Vagina (tissue), 2 donors: ENCODE measurements at regions not wholly inside any gene's neighbourhood (a gene's known extent, or its start where the extent isn't known, plus 50 kb on each side); places are given as distances from the start of the nearest gene placed in this dataset.

ENCODE experiments used
- DNase-seq, 2 donors: peaks; one replicate each; pipeline ENCODE4 v3.0.0-alpha.2; 2017; ENCODE audit errors: extremely low spot score in 2 of 2
- H3K27ac ChIP-seq: fragments of 200-600 bp; sonication (generic); one replicate; pipeline ENCODE4 v1.5.1; 2019
- H3K27me3 ChIP-seq: fragments of 200-600 bp; sonication (generic); one replicate; pipeline ENCODE4 v1.5.1; 2019
- H3K36me3 ChIP-seq, 2 donors: fragments of 200-600 bp; sonication (generic); one replicate each; pipeline ENCODE4 v1.5.1; 2017 to 2019
- H3K4me1 ChIP-seq: fragments of 200-600 bp; sonication (generic); one replicate; pipeline ENCODE4 v1.5.1; 2019
- H3K4me3 ChIP-seq, 2 donors: fragments of 200-600 bp; sonication (generic); 1 replicate in 1 of 2; 2 replicates in 1 of 2; pipeline ENCODE4 v1.5.1; 2016 to 2019
- H3K9me3 ChIP-seq: fragments of 200-600 bp; sonication (generic); one replicate; pipeline ENCODE4 v1.5.1; 2019
- POLR2A ChIP-seq, 2 donors: fragments of 450-650 bp; IDR thresholded peaks; one replicate each; pipeline ENCODE4 v1.6.1; 2017; ENCODE audit warnings: antibody characterized with exemption in 2 of 2, mild to moderate bottlenecking in 2 of 2, moderate library complexity in 2 of 2
- POLR2AphosphoS5 ChIP-seq, 2 donors: sonication (generic); formaldehyde crosslinking; IDR thresholded peaks; one replicate each; pipeline ENCODE4 v1.9.0; 2017; ENCODE audit warnings: antibody characterized with exemption in 2 of 2, mild to moderate bottlenecking in 2 of 2, low read depth in 1 of 2; ENCODE audit not compliant: insufficient read depth in 1 of 2
- intact Hi-C: fragments of 100-400 bp; cut with DNase I; formaldehyde crosslinking; loops from one replicate; pipeline ENCODE4 v1.15.1; 2023
- TF ChIP-seq, protein P1 (sequence below), 3 experiments: fragments of 450-650 bp in 2 of 3; fragments of 200-600 bp in 1 of 3; sonication (generic) in 1 of 3; IDR thresholded peaks; one replicate each; pipeline ENCODE4 v1.5.1; 2017 to 2019; ENCODE audit warnings: antibody characterized with exemption in 3 of 3, mild to moderate bottlenecking in 2 of 3, moderate library complexity in 2 of 3

DNA sequence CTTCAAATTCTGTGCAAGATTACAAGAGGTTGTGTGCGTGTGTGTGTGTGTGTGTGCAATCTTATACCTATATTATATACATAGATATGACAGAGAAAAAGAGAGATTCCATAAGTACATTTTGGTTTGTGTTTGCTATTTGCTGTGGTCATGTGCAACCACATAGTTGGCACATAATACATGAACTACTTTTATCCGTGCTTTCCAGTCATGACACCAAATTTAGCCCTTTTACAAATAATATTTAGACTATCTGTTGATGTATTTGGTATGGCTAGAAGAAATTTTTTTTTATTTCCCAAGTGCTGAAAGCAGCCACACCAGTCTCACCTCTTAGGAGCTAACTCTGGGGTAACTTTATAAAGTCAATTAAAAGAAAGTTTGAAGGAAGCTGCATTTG is 63.5 kb upstream of the EGFR start:
- no peaks in the 10 kb centered on the region for H3K36me3 ChIP-seq
- H3K4me3 ChIP-seq: no peak overlapping the region
- TF ChIP-seq, protein P1, sequence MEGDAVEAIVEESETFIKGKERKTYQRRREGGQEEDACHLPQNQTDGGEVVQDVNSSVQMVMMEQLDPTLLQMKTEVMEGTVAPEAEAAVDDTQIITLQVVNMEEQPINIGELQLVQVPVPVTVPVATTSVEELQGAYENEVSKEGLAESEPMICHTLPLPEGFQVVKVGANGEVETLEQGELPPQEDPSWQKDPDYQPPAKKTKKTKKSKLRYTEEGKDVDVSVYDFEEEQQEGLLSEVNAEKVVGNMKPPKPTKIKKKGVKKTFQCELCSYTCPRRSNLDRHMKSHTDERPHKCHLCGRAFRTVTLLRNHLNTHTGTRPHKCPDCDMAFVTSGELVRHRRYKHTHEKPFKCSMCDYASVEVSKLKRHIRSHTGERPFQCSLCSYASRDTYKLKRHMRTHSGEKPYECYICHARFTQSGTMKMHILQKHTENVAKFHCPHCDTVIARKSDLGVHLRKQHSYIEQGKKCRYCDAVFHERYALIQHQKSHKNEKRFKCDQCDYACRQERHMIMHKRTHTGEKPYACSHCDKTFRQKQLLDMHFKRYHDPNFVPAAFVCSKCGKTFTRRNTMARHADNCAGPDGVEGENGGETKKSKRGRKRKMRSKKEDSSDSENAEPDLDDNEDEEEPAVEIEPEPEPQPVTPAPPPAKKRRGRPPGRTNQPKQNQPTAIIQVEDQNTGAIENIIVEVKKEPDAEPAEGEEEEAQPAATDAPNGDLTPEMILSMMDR (IDR thresholded peaks at IDR 0.05): no peak
- TF ChIP-seq POLR2AphosphoS5 (IDR thresholded peaks at IDR 0.05; ENCODE audit: insufficient read depth in 1 of 2, low read depth in 1 of 2): no peak
- TF ChIP-seq POLR2A (IDR thresholded peaks at IDR 0.05): no peak
- H3K4me1 ChIP-seq: peaks cover 22% of the 10 kb centered on the region
- H3K9me3 ChIP-seq: no peaks in the 10 kb centered on the region
- H3K27me3 ChIP-seq: no peaks in the 10 kb centered on the region
- no peak overlapping the region for H3K27ac ChIP-seq
- intact Hi-C loops: no loop called here
- DNase-seq: no peak

DNA sequence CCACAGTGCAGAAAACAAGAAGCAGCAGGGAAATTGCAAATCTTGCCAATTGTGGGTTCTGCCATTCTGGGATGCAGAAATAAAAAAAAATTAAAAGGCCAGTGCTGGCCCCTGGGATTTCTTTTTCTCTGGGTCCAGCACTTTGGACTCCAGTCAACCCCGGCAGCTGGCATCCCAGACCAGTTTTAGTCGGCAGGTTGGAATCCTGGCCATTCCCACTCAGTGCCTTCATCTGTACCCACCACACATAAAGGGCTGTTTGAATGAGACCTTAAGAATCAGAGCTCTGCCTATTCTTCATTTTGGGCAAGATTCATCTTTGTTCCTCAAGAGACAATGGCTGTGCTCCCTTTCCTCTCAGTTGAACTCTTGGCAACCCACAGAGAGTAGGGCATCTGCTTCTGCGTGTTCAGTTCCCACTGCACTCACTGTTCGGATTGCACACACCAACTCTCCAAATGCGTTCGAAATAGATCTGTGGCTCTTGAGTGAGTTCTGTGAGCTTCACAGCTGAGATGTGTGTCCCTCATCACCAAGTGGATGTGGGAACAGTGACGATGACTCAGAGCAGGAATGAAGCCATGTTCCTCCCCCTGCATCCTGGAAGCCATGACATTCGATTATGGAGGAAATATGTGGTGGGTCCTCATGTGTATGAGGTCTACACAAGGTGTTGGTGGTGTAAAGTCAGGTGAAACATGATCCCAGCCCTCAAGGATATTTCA is 63.0 kb upstream of the EGFR start:
- no peaks in the 10 kb centered on the region for H3K9me3 ChIP-seq
- no peak for DNase-seq
- H3K27ac ChIP-seq: no peak overlapping the region
- H3K4me1 ChIP-seq: peaks cover 22% of the 10 kb centered on the region
- no peaks in the 10 kb centered on the region for H3K36me3 ChIP-seq
- intact Hi-C loops: no loop called here
- H3K4me3 ChIP-seq: no peak overlapping the region
- no peaks in the 10 kb centered on the region for H3K27me3 ChIP-seq
- TF ChIP-seq, protein P1 (IDR thresholded peaks at IDR 0.05): no peak
- no peak for TF ChIP-seq POLR2AphosphoS5 (IDR thresholded peaks at IDR 0.05; ENCODE audit: insufficient read depth in 1 of 2, low read depth in 1 of 2)
- TF ChIP-seq POLR2A (IDR thresholded peaks at IDR 0.05): no peak

DNA sequence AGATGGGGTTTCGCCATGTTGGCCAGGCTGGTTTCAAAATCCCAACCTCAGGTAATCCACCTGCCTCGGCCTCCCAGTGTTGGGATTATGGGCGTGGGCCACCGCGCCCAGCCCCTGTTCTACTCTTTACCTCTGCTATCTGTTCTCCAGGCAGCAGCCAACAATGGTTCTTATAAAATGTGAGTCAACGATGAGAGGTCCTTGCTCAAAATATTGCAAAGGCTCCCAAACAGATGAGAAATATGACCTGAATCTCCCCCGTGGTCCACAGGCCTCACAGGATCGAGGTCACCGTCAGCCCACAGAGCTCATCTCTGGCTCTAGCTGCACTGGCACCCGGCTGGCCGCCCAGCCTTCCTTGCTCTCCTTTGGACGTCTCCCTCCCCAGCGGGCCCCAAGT is 62.0 kb upstream of the EGFR start:
- TF ChIP-seq, protein P1 (IDR thresholded peaks at IDR 0.05): no peak
- TF ChIP-seq POLR2A (IDR thresholded peaks at IDR 0.05) (no peak), POLR2AphosphoS5 (IDR thresholded peaks at IDR 0.05; ENCODE audit: insufficient read depth in 1 of 2, low read depth in 1 of 2) (no peak)
- Histone ChIP-seq H3K27ac (no peak overlapping the region), H3K4me3 (no peak overlapping the region), H3K27me3 (no peaks in the 10 kb centered on the region), H3K9me3 (no peaks in the 10 kb centered on the region), H3K36me3 (no peaks in the 10 kb centered on the region), H3K4me1 (peaks cover 28% of the 10 kb centered on the region)
- intact Hi-C loops: no loop called here
- no peak for DNase-seq

DNA sequence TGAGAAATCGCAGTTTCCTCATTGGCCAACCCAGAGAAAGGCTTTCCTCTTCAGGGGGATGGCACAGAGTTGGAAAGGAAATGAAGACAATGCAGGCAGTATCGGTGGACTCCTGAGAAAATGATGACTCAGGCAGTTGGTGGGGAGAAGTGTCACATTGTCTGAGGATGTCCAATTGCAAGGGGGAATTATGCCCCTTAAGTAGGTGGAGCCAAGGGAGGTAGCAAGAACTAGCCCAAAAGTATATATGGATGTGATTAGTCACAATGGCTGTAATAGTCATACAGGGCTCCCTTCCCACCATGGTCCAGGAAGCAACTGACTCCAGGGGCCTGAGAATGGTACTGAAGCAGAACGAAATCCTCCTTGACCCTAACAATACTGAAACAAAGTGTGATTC is 58.3 kb upstream of the EGFR start:
- H3K36me3 ChIP-seq: no peaks in the 10 kb centered on the region
- intact Hi-C loops: no loop called here

DNA sequence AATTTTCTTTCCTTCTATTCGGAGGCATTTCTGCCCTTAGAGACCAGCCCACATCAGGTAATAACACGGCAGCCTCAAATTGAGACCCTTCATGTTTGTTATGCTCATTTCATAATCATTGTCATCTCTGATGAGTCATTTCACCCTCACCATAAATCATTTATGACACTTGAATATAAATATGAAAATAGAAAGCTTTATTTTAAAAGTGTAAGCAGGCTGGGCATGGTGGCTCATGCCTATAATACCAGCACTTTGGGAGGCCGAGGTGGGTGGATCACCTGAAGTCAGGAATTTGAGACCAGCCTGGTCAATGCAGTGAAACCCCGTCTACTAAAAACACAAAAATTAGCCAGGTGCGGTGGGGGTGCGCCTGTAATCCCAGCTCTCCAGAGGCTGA is 57.4 kb upstream of the EGFR start:
- H3K27ac ChIP-seq: no peak overlapping the region
- no peak for DNase-seq
- H3K4me1 ChIP-seq: peaks cover 6% of the 10 kb centered on the region
- no peaks in the 10 kb centered on the region for H3K27me3 ChIP-seq
- intact Hi-C loops: no loop called here
- TF ChIP-seq, protein P1 (IDR thresholded peaks at IDR 0.05): no peak
- no peak for TF ChIP-seq POLR2A (IDR thresholded peaks at IDR 0.05)
- TF ChIP-seq POLR2AphosphoS5 (IDR thresholded peaks at IDR 0.05; ENCODE audit: insufficient read depth in 1 of 2, low read depth in 1 of 2): no peak
- no peak overlapping the region for H3K4me3 ChIP-seq
- no peaks in the 10 kb centered on the region for H3K9me3 ChIP-seq
- H3K36me3 ChIP-seq: no peaks in the 10 kb centered on the region

More for the DNA sequence above, 58.3 kb upstream of the EGFR start:
- Histone ChIP-seq H3K4me3 (no peak overlapping the region), H3K27me3 (no peaks in the 10 kb centered on the region), H3K27ac (no peak overlapping the region), H3K9me3 (no peaks in the 10 kb centered on the region), H3K4me1 (peaks cover 11% of the 10 kb centered on the region)
- no peak for DNase-seq
- TF ChIP-seq, protein P1 (IDR thresholded peaks at IDR 0.05): no peak
- TF ChIP-seq POLR2AphosphoS5 (IDR thresholded peaks at IDR 0.05; ENCODE audit: insufficient read depth in 1 of 2, low read depth in 1 of 2): no peak
